HEK293 (cell line): ENCODE measurements at regions not wholly inside any gene's neighbourhood (a gene's known extent, or its start where the extent isn't known, plus 50 kb on each side); places are given as distances from the start of the nearest gene placed in this dataset.

Experiments
- CTCF ChIA-PET: fragments of 350-600 bp; formaldehyde crosslinking; extraction: SDS; loops from one replicate; lab custom pipeline; 2021; ENCODE audit warnings: antibody characterized with exemption; lab: Yijun Ruan, JAX
- POLR2A ChIA-PET: fragments of 300-600 bp; formaldehyde crosslinking; extraction: SDS; loops from one replicate; lab custom pipeline; 2020; ENCODE audit warnings: antibody characterized with exemption, inconsistent platforms; lab: Yijun Ruan, JAX
- H3K27ac ChIP-seq: fragments of 200-500 bp; sonication (Bioruptor generic); 2 replicates; pipeline ENCODE4 v1.5.1; 2014; ENCODE audit warnings: low read depth, low read length, control low read depth, inconsistent platforms; ENCODE audit errors: extremely low read depth
- H3K36me3 ChIP-seq, 2 experiments: fragments of 200-500 bp in 1 of 2; sonication (Bioruptor generic) in 1 of 2; 1 replicate in 1 of 2; 2 replicates in 1 of 2; pipeline ENCODE4 v1.5.1; 2014 to 2017; ENCODE audit warnings: inconsistent platforms in 2 of 2, low read length in 2 of 2; ENCODE audit not compliant: control insufficient read depth in 2 of 2, insufficient read depth in 1 of 2
- H3K4me1 ChIP-seq: fragments of 200-500 bp; sonication (Bioruptor generic); 2 replicates; pipeline ENCODE4 v1.5.1; 2014; ENCODE audit warnings: mild to moderate bottlenecking, low read length, inconsistent platforms; ENCODE audit not compliant: control insufficient read depth, insufficient read depth
- H3K4me3 ChIP-seq: 2 replicates; pipeline ENCODE4 v1.5.1; 2011; ENCODE audit warnings: low read depth, mild to moderate bottlenecking, control low read depth, low read length, moderate library complexity
- H3K9me3 ChIP-seq: fragments of 200-500 bp; sonication (Bioruptor generic); 2 replicates; pipeline ENCODE4 v1.5.1; 2014; ENCODE audit warnings: low read depth, low read length, inconsistent platforms; ENCODE audit not compliant: control insufficient read depth, insufficient read depth
- KLF8 ChIP-seq: fragments of 450-650 bp; formaldehyde crosslinking; IDR thresholded peaks from 2 replicates; pipeline ENCODE4 v1.5.1; 2016; ENCODE audit warnings: missing biosample characterization, missing genetic modification characterization
- MEIS1 ChIP-seq: sonication (generic); formaldehyde crosslinking; IDR thresholded peaks from 2 replicates; pipeline ENCODE4 v1.8.1; 2022; ENCODE audit warnings: missing genetic modification reagents, mild to moderate bottlenecking, borderline replicate concordance
- PATZ1 ChIP-seq: fragments of 450-650 bp; formaldehyde crosslinking; IDR thresholded peaks from 2 replicates; pipeline ENCODE4 v1.5.1; 2016; ENCODE audit warnings: missing biosample characterization, missing genetic modification characterization
- TSHZ1 ChIP-seq: fragments of 450-650 bp; formaldehyde crosslinking; IDR thresholded peaks from 2 replicates; pipeline ENCODE4 v1.5.1; 2016; ENCODE audit warnings: missing biosample characterization, missing genetic modification characterization, borderline replicate concordance
- ZBTB11 ChIP-seq: fragments of 450-650 bp; formaldehyde crosslinking; conservative IDR thresholded peaks from 2 replicates; pipeline ENCODE4 v1.5.1; 2016; ENCODE audit warnings: low read depth, missing biosample characterization, missing genetic modification characterization
- ZBTB6 ChIP-seq: fragments of 450-650 bp; formaldehyde crosslinking; IDR thresholded peaks from 2 replicates; pipeline ENCODE4 v1.5.1; 2017; ENCODE audit warnings: missing biosample characterization, missing genetic modification characterization
- ZFP69B ChIP-seq: fragments of 450-650 bp; formaldehyde crosslinking; IDR thresholded peaks from 2 replicates; pipeline ENCODE4 v1.5.1; 2016; ENCODE audit warnings: missing biosample characterization, missing genetic modification characterization
- ZIC2 ChIP-seq: fragments of 450-650 bp; formaldehyde crosslinking; IDR thresholded peaks from 2 replicates; pipeline ENCODE4 v1.5.1; 2016; ENCODE audit warnings: missing biosample characterization, missing genetic modification characterization
- ZNF114 ChIP-seq: fragments of 450-650 bp; formaldehyde crosslinking; IDR thresholded peaks from 2 replicates; pipeline ENCODE4 v1.5.0; 2017; ENCODE audit warnings: missing biosample characterization, missing genetic modification characterization
- ZNF121 ChIP-seq: fragments of 450-650 bp; formaldehyde crosslinking; IDR thresholded peaks from 2 replicates; pipeline ENCODE4 v1.5.1; 2016; ENCODE audit warnings: missing biosample characterization, missing genetic modification characterization
- ZNF138 ChIP-seq: fragments of 450-650 bp; formaldehyde crosslinking; IDR thresholded peaks from 2 replicates; pipeline ENCODE4 v1.5.1; 2016; ENCODE audit warnings: missing biosample characterization, missing genetic modification characterization, borderline replicate concordance
- ZNF174 ChIP-seq: fragments of 450-650 bp; formaldehyde crosslinking; IDR thresholded peaks from 2 replicates; pipeline ENCODE4 v1.5.0; 2017; ENCODE audit warnings: missing biosample characterization, mild to moderate bottlenecking, missing genetic modification characterization
- ZNF175 ChIP-seq: fragments of 450-650 bp; formaldehyde crosslinking; IDR thresholded peaks from 2 replicates; pipeline ENCODE4 v1.5.1; 2016; ENCODE audit warnings: missing biosample characterization, missing genetic modification characterization
- ZNF19 ChIP-seq: fragments of 450-650 bp; formaldehyde crosslinking; IDR thresholded peaks from 2 replicates; pipeline ENCODE4; 2016; ENCODE audit warnings: missing biosample characterization, missing genetic modification characterization, low read depth
- ZNF280C ChIP-seq: fragments of 450-650 bp; formaldehyde crosslinking; IDR thresholded peaks from 2 replicates; pipeline ENCODE4 v1.5.1; 2016; ENCODE audit warnings: missing biosample characterization, missing genetic modification characterization
- ZNF423 ChIP-seq: fragments of 450-650 bp; formaldehyde crosslinking; IDR thresholded peaks from 2 replicates; pipeline ENCODE4 v1.5.1; 2016; ENCODE audit warnings: missing biosample characterization, missing genetic modification characterization
- ZNF48 ChIP-seq: fragments of 450-650 bp; formaldehyde crosslinking; IDR thresholded peaks from 2 replicates; pipeline ENCODE4 v1.5.1; 2016; ENCODE audit warnings: missing biosample characterization, missing genetic modification characterization
- ZNF549 ChIP-seq: fragments of 450-650 bp; IDR thresholded peaks from 2 replicates; pipeline ENCODE4 v1.5.1; 2018; ENCODE audit warnings: missing biosample characterization, missing genetic modification characterization, mild to moderate bottlenecking, inconsistent platforms, moderate library complexity
- ZNF560 ChIP-seq: fragments of 450-650 bp; formaldehyde crosslinking; IDR thresholded peaks from 2 replicates; pipeline ENCODE4 v1.5.1; 2017; ENCODE audit warnings: missing biosample characterization, missing genetic modification characterization, borderline replicate concordance
- ZNF610 ChIP-seq: fragments of 450-650 bp; formaldehyde crosslinking; IDR thresholded peaks from 2 replicates; pipeline ENCODE4 v1.5.1; 2016; ENCODE audit warnings: missing biosample characterization, missing genetic modification characterization, borderline replicate concordance
- ZNF626 ChIP-seq: fragments of 450-650 bp; sonication (Bioruptor Pico); formaldehyde crosslinking; IDR thresholded peaks from 2 replicates; pipeline ENCODE4 v1.5.1; 2018; ENCODE audit warnings: missing biosample characterization, missing genetic modification characterization, inconsistent platforms
- ZNF658 ChIP-seq: fragments of 450-650 bp; formaldehyde crosslinking; IDR thresholded peaks from 2 replicates; pipeline ENCODE4; 2016; ENCODE audit warnings: missing biosample characterization, missing genetic modification characterization
- ZSCAN16 ChIP-seq: fragments of 450-650 bp; formaldehyde crosslinking; IDR thresholded peaks from 2 replicates; pipeline ENCODE4 v1.5.1; 2016; ENCODE audit warnings: missing biosample characterization, missing genetic modification characterization

GRCh38 chr14:87017335-87017734, 975.6 kb downstream of the GALC start (continued):
- TF ChIP-seq ZBTB11 (tag by site-specific recombination) (no peak), ZNF423 (tag by site-specific recombination) (no peak), KLF8 (tag by site-specific recombination) (no peak), ZNF610 (no peak), ZNF280C (no peak), ZNF19 (tag by site-specific recombination) (no peak), ZNF658 (tag by site-specific recombination) (no peak), ZNF175 (no peak)

GRCh38 chr14:87014856-87015255, 978.1 kb downstream of the GALC start:
- Histone ChIP-seq H3K9me3 (no peaks in the 10 kb centered on the region), H3K27ac (no peak overlapping the region), H3K4me3 (no peak overlapping the region), H3K36me3 (no peaks in the 10 kb centered on the region), H3K4me1 (no peaks in the 10 kb centered on the region)
- CTCF ChIA-PET, result interaction anchor here (0.7 kb wide), 1 partner anchor 1122 kb away, joined by 4 read pairs; no protein-coding TSS in a partner anchor
- POLR2A ChIA-PET, result no interaction called here
- TF ChIP-seq ZNF560 (no peak), ZNF280C (no peak), ZNF48 (tag by site-specific recombination) (no peak), ZNF114 (tag by site-specific recombination) (no peak), ZNF138 (tag by site-specific recombination) (no peak), ZBTB6 (tag by site-specific recombination) (no peak), ZNF121 (tag by site-specific recombination) (no peak), MEIS1 (CRISPR knock-in tag) (no peak), PATZ1 (tag by site-specific recombination) (no peak), ZNF174 (tag by site-specific recombination) (no peak), ZSCAN16 (no peak), ZNF626 (no peak), ZIC2 (tag by site-specific recombination) (no peak), ZFP69B (tag by site-specific recombination) (no peak), TSHZ1 (no peak), ZNF549 (tag by site-specific recombination) (no peak)
